HCT116 (cell line): ENCODE measurements at regions not wholly inside any gene's neighbourhood (a gene's known extent, or its start where the extent isn't known, plus 50 kb on each side); places are given as distances from the start of the nearest gene placed in this dataset.

Experiments
- ATAC-seq: fragments of 200-7000 bp; cut with Tn5 transposase; 2 replicates; pipeline ENCODE4 v1.9.1; 2020; ENCODE audit warnings: mild to moderate bottlenecking, moderate library complexity
- BruUV-seq: library from RNA; stranded (reverse); fragments of 400-500 nt; replicated peaks from 2 replicates; lab custom pipeline; 2021; lab: Mats Ljungman, UMichigan
- CTCF ChIA-PET: fragments of 300-600 bp; sonication (Branson Sonifier 250); formaldehyde crosslinking; loops from one replicate; lab custom pipeline; 2021; ENCODE audit warnings: antibody characterized with exemption; lab: Charles Lee
- POLR2A ChIA-PET: fragments of 300-600, 350-600 bp; sonication (Branson Sonifier 250); formaldehyde crosslinking; loops from one replicate; lab custom pipeline; 2021; ENCODE audit warnings: antibody characterized with exemption; lab: Charles Lee
- RAD21 ChIA-PET, 2 experiments: fragments of 300-600 bp; sonication (Branson Sonifier 250); formaldehyde crosslinking; loops; one replicate each; lab custom pipeline; 2023; ENCODE audit warnings: low total read pairs in 2 of 2; ENCODE audit not compliant: uncharacterized antibody in 2 of 2, unreplicated experiment in 2 of 2, low non-redundant PET in 1 of 2; lab: Charles Lee
- DNase-seq: peaks from one replicate; pipeline ENCODE4 v3.0.0-alpha.2; 2010; ENCODE audit warnings: low read depth, low spot score
- H2AFZ ChIP-seq: fragments of 200-600 bp; shearing (Covaris generic), sonication (generic); 2 replicates; pipeline ENCODE4 v1.6.1; 2017; ENCODE audit warnings: low read depth, mixed run types, mixed read lengths, antibody characterized with exemption, low read length; ENCODE audit not compliant: poor library complexity, severe bottlenecking
- H3K27ac ChIP-seq: 2 replicates; pipeline ENCODE4 v1.5.1; 2012; ENCODE audit warnings: low read depth, low read length
- H3K27me3 ChIP-seq: fragments of 200-600 bp; sonication (generic); 2 replicates; pipeline ENCODE4 v1.6.1; 2016; ENCODE audit warnings: mixed run types, low read length, mixed read lengths; ENCODE audit not compliant: insufficient read depth
- H3K36me3 ChIP-seq, 2 experiments: fragments of 200-500 bp in 1 of 2; fragments of 200-600 bp in 1 of 2; sonication (Bioruptor generic) in 1 of 2; sonication (generic) in 1 of 2; 2 replicates each; pipeline versions ENCODE4 v1.5.1 to v1.6.1; 2014 to 2016; ENCODE audit warnings: low read length in 2 of 2, inconsistent platforms in 1 of 2, mixed read lengths in 1 of 2, mixed run types in 1 of 2; ENCODE audit not compliant: insufficient read depth in 2 of 2, control insufficient read depth in 1 of 2
- H3K4me1 ChIP-seq, 2 experiments: fragments of 200-600 bp in 1 of 2; sonication (generic) in 1 of 2; 2 replicates each; pipeline versions ENCODE4 v1.5.1 to v1.6.1; 2012 to 2017; ENCODE audit warnings: low read length in 2 of 2, inconsistent platforms in 1 of 2, mild to moderate bottlenecking in 1 of 2, mixed read lengths in 1 of 2, mixed run types in 1 of 2, moderate library complexity in 1 of 2; ENCODE audit not compliant: insufficient read depth in 2 of 2, control insufficient read depth in 1 of 2
- H3K4me2 ChIP-seq: fragments of 200-600 bp; sonication (generic); 2 replicates; pipeline ENCODE4 v1.6.1; 2017; ENCODE audit warnings: mixed run types, low read length, mixed read lengths
- H3K4me3 ChIP-seq, 2 experiments: fragments of 200-600 bp in 1 of 2; sonication (generic) in 1 of 2; replicated peaks in 1 of 2; 2 replicates each; pipeline ENCODE4 v1.5.1; 2011 to 2016; ENCODE audit warnings: low read length in 2 of 2, control low read depth in 1 of 2, low read depth in 1 of 2, mild to moderate bottlenecking in 1 of 2, mixed read lengths in 1 of 2, mixed run types in 1 of 2
- H3K79me2 ChIP-seq: fragments of 200-600 bp; sonication (generic); 2 replicates; pipeline ENCODE4 v1.6.1; 2017; ENCODE audit warnings: mild to moderate bottlenecking, mixed run types, low read length, moderate library complexity, mixed read lengths; ENCODE audit not compliant: insufficient read depth
- H3K9ac ChIP-seq: fragments of 200-600 bp; sonication (generic); 2 replicates; pipeline ENCODE4 v1.6.1; 2016; ENCODE audit warnings: low read length, mixed read lengths
- H3K9me2 ChIP-seq: fragments of 200-600 bp; sonication (generic), shearing (Covaris generic); 2 replicates; pipeline ENCODE4 v1.6.1; 2017; ENCODE audit warnings: mixed run types, mild to moderate bottlenecking, moderate library complexity; ENCODE audit not compliant: insufficient read depth
- H3K9me3 ChIP-seq, 2 experiments: fragments of 200-500 bp in 1 of 2; fragments of 200-600 bp in 1 of 2; sonication (Bioruptor generic) in 1 of 2; sonication (generic) in 1 of 2; 2 replicates each; pipeline ENCODE4 v1.6.1; 2014 to 2017; ENCODE audit warnings: low read length in 2 of 2, mixed read lengths in 2 of 2, inconsistent platforms in 1 of 2, low read depth in 1 of 2, mild to moderate bottlenecking in 1 of 2, mixed run types in 1 of 2, moderate library complexity in 1 of 2; ENCODE audit not compliant: control insufficient read depth in 1 of 2, insufficient read depth in 1 of 2
- H4K20me1 ChIP-seq: fragments of 200-600 bp; sonication (generic), shearing (Covaris generic); 2 replicates; pipeline ENCODE4 v1.6.1; 2017; ENCODE audit warnings: mixed run types, mild to moderate bottlenecking, moderate library complexity; ENCODE audit not compliant: insufficient read depth
- CBX3 ChIP-seq: IDR thresholded peaks from 2 replicates; pipeline ENCODE4 v1.6.1; 2012; ENCODE audit warnings: low read depth
- CEBPB ChIP-seq: IDR thresholded peaks from 2 replicates; pipeline ENCODE4 v1.6.1; 2012; ENCODE audit warnings: low read depth
- CTCF ChIP-seq, 3 experiments: fragments of 200-600 bp in 1 of 3; sonication (generic) in 1 of 3; IDR thresholded peaks in 2 of 3; conservative IDR thresholded peaks in 1 of 3; 2 replicates each; pipeline ENCODE4 v1.5.1; 2012 to 2017; ENCODE audit warnings: low read depth in 2 of 3, low read length in 2 of 3, antibody characterized with exemption in 1 of 3, borderline replicate concordance in 1 of 3, control low read depth in 1 of 3, mild to moderate bottlenecking in 1 of 3, mixed read lengths in 1 of 3, mixed run types in 1 of 3, moderate library complexity in 1 of 3; ENCODE audit not compliant: insufficient read depth in 1 of 3
- EGR1 ChIP-seq: IDR thresholded peaks from 2 replicates; pipeline ENCODE4 v1.6.1; 2012; ENCODE audit warnings: low read depth
- ELF1 ChIP-seq: IDR thresholded peaks from 2 replicates; pipeline ENCODE4 v1.6.1; 2012; ENCODE audit warnings: low read depth, borderline replicate concordance
- EZH2 ChIP-seq: fragments of 200-600 bp; sonication (generic); IDR thresholded peaks from 2 replicates; pipeline ENCODE4 v1.6.1; 2017; ENCODE audit warnings: antibody characterized with exemption, mixed run types
- EZH2phosphoT487 ChIP-seq: fragments of 200-600 bp; IDR thresholded peaks from 2 replicates; pipeline ENCODE4 v1.6.1; 2018; ENCODE audit warnings: antibody characterized with exemption, borderline replicate concordance
- FOSL1 ChIP-seq: IDR thresholded peaks from 2 replicates; pipeline ENCODE4 v1.6.1; 2012; ENCODE audit warnings: low read depth
- JUND ChIP-seq: IDR thresholded peaks from 2 replicates; pipeline ENCODE4 v1.6.1; 2012
- POLR2A ChIP-seq: IDR thresholded peaks from 2 replicates; pipeline ENCODE4 v1.7.0; 2011; ENCODE audit warnings: borderline replicate concordance; ENCODE audit not compliant: insufficient read depth, insufficient read length; ENCODE audit errors: extremely low read depth
- POLR2AphosphoS5 ChIP-seq: IDR thresholded peaks from 2 replicates; pipeline ENCODE4 v1.6.1; 2011; ENCODE audit warnings: mild to moderate bottlenecking, low read depth, low read length, moderate library complexity
- RAD21 ChIP-seq: IDR thresholded peaks from 2 replicates; pipeline ENCODE4 v1.6.1; 2012; ENCODE audit warnings: low read depth, mild to moderate bottlenecking
- REST ChIP-seq: IDR thresholded peaks from 2 replicates; pipeline ENCODE4 v1.6.1; 2012; ENCODE audit warnings: low read depth
- SP1 ChIP-seq: IDR thresholded peaks from 2 replicates; pipeline ENCODE4 v1.6.1; 2012; ENCODE audit warnings: low read depth
- SRF ChIP-seq: IDR thresholded peaks from 2 replicates; pipeline ENCODE4 v1.6.1; 2012; ENCODE audit warnings: low read depth
- TCF7L2 ChIP-seq: IDR thresholded peaks from 2 replicates; pipeline ENCODE4 v1.7.0; 2011; ENCODE audit warnings: borderline replicate concordance, inconsistent platforms; ENCODE audit not compliant: insufficient read depth, insufficient read length; ENCODE audit errors: extremely low read depth
- YY1 ChIP-seq: IDR thresholded peaks from 2 replicates; pipeline ENCODE4 v1.6.1; 2011; ENCODE audit warnings: low read length, low read depth, moderate library complexity, mild to moderate bottlenecking; ENCODE audit not compliant: insufficient replicate concordance; ENCODE audit errors: extremely low read depth
- ZBTB33 ChIP-seq: IDR thresholded peaks from 2 replicates; pipeline ENCODE4 v1.6.1; 2011; ENCODE audit warnings: mild to moderate bottlenecking, low read length, moderate library complexity; ENCODE audit not compliant: insufficient replicate concordance; ENCODE audit errors: extremely low read depth
- ZFX ChIP-seq: fragments of 450-650 bp; IDR thresholded peaks from 2 replicates; pipeline ENCODE4 v1.6.1; 2017
- ZNF274 ChIP-seq: fragments of 200-500 bp; sonication (Bioruptor generic); IDR thresholded peaks from 2 replicates; pipeline ENCODE4 v1.6.1; 2014; ENCODE audit warnings: mild to moderate bottlenecking, low read depth, low read length, inconsistent platforms
- intact Hi-C: fragments of 100-400 bp; cut with micrococcal nuclease; formaldehyde crosslinking; loops from 2 replicates; pipeline ENCODE4 v1.10.0; 2022

- Histone ChIP-seq H3K27me3 (no peaks in the 10 kb centered on the region), H4K20me1 (no peaks in the 10 kb centered on the region), H3K4me3 (no peak overlapping the region), H3K9me3 (peaks cover 7 to 17% of the 10 kb centered on the region in 2 experiments; a peak in 3 of 4 replicates), H3K79me2 (no peaks in the 10 kb centered on the region), H3K9ac (no peak overlapping the region), H3K4me2 (no peak overlapping the region), H3K36me3 (no peaks in the 10 kb centered on the region), H2AFZ (no peak overlapping the region), H3K4me1 (no peaks in the 10 kb centered on the region), H3K27ac (no peak overlapping the region), H3K9me2 (no peaks in the 10 kb centered on the region)
- BruUV-seq, result no TSS peak
- intact Hi-C loops, result no loop called here
- POLR2A ChIA-PET, result no interaction called here
- TF ChIP-seq CTCF (IDR thresholded peaks at IDR 0.05 in 2 of 3, conservative IDR thresholded peaks at IDR 0.05 in 1 of 3; ENCODE audit: borderline replicate concordance in 1 of 3, insufficient read depth in 1 of 3, low read depth in 2 of 3, low read length in 2 of 3) (no peak), EZH2phosphoT487 (no peak), POLR2AphosphoS5 (no peak), TCF7L2 (no peak), ZBTB33 (no peak), REST (no peak), YY1 (no peak), EGR1 (no peak), SP1 (no peak), POLR2A (no peak), JUND (no peak), SRF (no peak), CEBPB (no peak), ELF1 (no peak), FOSL1 (no peak), ZFX (no peak), RAD21 (no peak), ZNF274 (no peak), EZH2 (no peak), CBX3 (no peak)
- ATAC-seq (no peak), DNase-seq (no peak)
- RAD21 ChIA-PET, result no interaction called here
- CTCF ChIA-PET, result no interaction called here
Measured at GRCh38 chr14:83541147-83541546, 1988.8 kb upstream of the FLRT2 start.
